ENCODE measurements at regions not wholly inside any gene's neighbourhood (a gene's known extent, or its start where the extent isn't known, plus 50 kb on each side); places are given as distances from the start of the nearest gene placed in this dataset.

DNA sequence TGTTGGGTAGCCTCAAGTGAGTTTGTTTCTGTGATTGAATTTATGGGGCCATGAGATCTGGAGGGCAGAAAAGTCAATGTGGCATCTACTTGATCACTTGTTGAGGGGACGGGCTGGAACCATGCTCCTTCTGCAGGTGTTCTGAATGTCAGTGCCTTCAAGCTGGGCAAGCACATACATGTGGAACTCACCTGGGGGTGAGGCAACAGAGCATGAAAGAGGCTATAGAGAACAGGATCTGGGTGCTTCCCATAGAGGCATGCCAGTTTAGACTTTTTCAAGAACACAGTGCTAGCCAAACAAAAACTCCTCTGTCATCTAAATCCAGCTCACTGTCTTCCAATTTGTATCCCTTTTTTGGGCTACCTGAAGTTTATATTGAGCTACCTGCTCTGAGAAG lies 77.8 kb upstream of the SLC35B3 start:
- WGBS (ENCODE audit: extremely low coverage, insufficient read length, low lambda C conversion rate) = no CpG with 5 or more reads among the region's 1 CpG
- H3K4me1 Mint-ChIP-seq = peaks cover 3% of the 10 kb centered on the region in 2 experiments; a peak in 3 of 4 replicates
- H4K8ac ChIP-seq (replicated peaks; ENCODE audit: insufficient read length, low read depth, low read length) = no peak overlapping the region
- H3K27ac ChIP-seq (ENCODE audit: insufficient read length, low read depth, low read length) = no peak overlapping the region
- no peaks in the 10 kb centered on the region for H4K20me1 ChIP-seq (ENCODE audit: control insufficient read depth, insufficient read depth, insufficient read length)
- DNase-seq = no peak
- no peak overlapping the region for H3K56ac ChIP-seq (ENCODE audit: insufficient read length, low read depth, low read length)
- H3K4me2 ChIP-seq (ENCODE audit: insufficient read depth, insufficient read length, low read length) = no peak overlapping the region
- no peak overlapping the region for H2BK15ac ChIP-seq (ENCODE audit: low read depth, low read length)
- H3K23ac ChIP-seq (ENCODE audit: insufficient read length, low read depth, low read length) = no peak overlapping the region
- H3K9me3 Mint-ChIP-seq = no peaks in the 10 kb centered on the region
- TF ChIP-seq, protein P1, sequence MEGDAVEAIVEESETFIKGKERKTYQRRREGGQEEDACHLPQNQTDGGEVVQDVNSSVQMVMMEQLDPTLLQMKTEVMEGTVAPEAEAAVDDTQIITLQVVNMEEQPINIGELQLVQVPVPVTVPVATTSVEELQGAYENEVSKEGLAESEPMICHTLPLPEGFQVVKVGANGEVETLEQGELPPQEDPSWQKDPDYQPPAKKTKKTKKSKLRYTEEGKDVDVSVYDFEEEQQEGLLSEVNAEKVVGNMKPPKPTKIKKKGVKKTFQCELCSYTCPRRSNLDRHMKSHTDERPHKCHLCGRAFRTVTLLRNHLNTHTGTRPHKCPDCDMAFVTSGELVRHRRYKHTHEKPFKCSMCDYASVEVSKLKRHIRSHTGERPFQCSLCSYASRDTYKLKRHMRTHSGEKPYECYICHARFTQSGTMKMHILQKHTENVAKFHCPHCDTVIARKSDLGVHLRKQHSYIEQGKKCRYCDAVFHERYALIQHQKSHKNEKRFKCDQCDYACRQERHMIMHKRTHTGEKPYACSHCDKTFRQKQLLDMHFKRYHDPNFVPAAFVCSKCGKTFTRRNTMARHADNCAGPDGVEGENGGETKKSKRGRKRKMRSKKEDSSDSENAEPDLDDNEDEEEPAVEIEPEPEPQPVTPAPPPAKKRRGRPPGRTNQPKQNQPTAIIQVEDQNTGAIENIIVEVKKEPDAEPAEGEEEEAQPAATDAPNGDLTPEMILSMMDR (conservative IDR thresholded peaks at IDR 0.05) = no peak
- H3K4me3 Mint-ChIP-seq = no peak overlapping the region
- H3K79me1 ChIP-seq (ENCODE audit: insufficient read depth, low read depth, low read length, poor library complexity, severe bottlenecking) = no peaks in the 10 kb centered on the region
- no peak overlapping the region for H2BK120ac ChIP-seq (ENCODE audit: low read depth, low read length, poor library complexity, severe bottlenecking)
- no peaks in the 10 kb centered on the region for H3K4me1 ChIP-seq (ENCODE audit: insufficient read depth, low read length)
- no peaks in the 10 kb centered on the region for H3K36me3 Mint-ChIP-seq (ENCODE audit: insufficient read depth in 1 of 3, low read depth in 3 of 3)
- no peak overlapping the region for H4K5ac ChIP-seq (ENCODE audit: insufficient read length, low read depth, low read length)
- no peaks in the 10 kb centered on the region for H3K27me3 ChIP-seq (ENCODE audit: insufficient read depth, low read length)
- H3K18ac ChIP-seq (ENCODE audit: insufficient read length, low read depth, low read length) = no peak overlapping the region
- H2BK12ac ChIP-seq (ENCODE audit: insufficient read length, low read depth, low read length) = no peak overlapping the region
- H3K79me2 ChIP-seq (ENCODE audit: insufficient read depth, low read length) = no peaks in the 10 kb centered on the region
- H3K27me3 Mint-ChIP-seq (ENCODE audit: low read depth) = no peaks in the 10 kb centered on the region
- H2AK5ac ChIP-seq (ENCODE audit: insufficient read length, low read length) = no peak overlapping the region
- no peak overlapping the region for H2BK20ac ChIP-seq (ENCODE audit: low read depth, low read length, poor library complexity, severe bottlenecking)
- no peak overlapping the region for H3K9ac ChIP-seq (ENCODE audit: extremely low read depth, insufficient read length, low read length)
- no peak overlapping the region for H2BK5ac ChIP-seq (ENCODE audit: insufficient read length, low read length)
- H3K14ac ChIP-seq (ENCODE audit: insufficient read depth, low read length) = no peak overlapping the region
- no peaks in the 10 kb centered on the region for H3K9me3 ChIP-seq (ENCODE audit: control insufficient read depth, low read depth, low read length)
- no peaks in the 10 kb centered on the region for H3K23me2 ChIP-seq (ENCODE audit: insufficient read length, low read depth, low read length, poor library complexity, severe bottlenecking)
- no peak overlapping the region for H3T11ph ChIP-seq (ENCODE audit: low read length)
- no peak overlapping the region for H3K4ac ChIP-seq (ENCODE audit: low read depth, low read length)
- no peak overlapping the region for H3K27ac Mint-ChIP-seq
- no peak overlapping the region for H4K91ac ChIP-seq (ENCODE audit: insufficient read length, low read depth, low read length)
- no peak overlapping the region for H2AFZ ChIP-seq (ENCODE audit: low read length)

All from H9 (cell line).